ENCODE measurements at regions not wholly inside any gene's neighbourhood (a gene's known extent, or its start where the extent isn't known, plus 50 kb on each side); places are given as distances from the start of the nearest gene placed in this dataset.

DNA sequence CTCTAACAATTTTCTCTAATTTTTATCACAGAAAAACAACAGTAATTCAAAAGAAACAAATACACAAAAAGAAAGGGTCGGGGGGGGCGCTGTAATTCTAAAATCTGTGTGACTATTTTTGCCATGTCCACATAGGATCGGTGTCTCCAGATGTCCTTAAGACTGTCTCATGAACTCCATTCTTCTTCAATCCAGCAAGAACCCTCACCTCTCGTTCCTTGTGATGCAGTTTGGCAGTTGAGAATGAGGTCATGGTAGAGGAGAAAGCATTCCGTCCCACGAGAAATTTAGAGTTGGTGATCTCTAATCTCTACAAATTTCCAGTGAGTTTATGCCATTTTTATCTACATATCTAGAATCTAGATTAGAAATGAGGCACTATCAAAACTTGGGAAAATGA, 394.7 kb downstream of the TFEC start:
- TF ChIP-seq, protein P1, sequence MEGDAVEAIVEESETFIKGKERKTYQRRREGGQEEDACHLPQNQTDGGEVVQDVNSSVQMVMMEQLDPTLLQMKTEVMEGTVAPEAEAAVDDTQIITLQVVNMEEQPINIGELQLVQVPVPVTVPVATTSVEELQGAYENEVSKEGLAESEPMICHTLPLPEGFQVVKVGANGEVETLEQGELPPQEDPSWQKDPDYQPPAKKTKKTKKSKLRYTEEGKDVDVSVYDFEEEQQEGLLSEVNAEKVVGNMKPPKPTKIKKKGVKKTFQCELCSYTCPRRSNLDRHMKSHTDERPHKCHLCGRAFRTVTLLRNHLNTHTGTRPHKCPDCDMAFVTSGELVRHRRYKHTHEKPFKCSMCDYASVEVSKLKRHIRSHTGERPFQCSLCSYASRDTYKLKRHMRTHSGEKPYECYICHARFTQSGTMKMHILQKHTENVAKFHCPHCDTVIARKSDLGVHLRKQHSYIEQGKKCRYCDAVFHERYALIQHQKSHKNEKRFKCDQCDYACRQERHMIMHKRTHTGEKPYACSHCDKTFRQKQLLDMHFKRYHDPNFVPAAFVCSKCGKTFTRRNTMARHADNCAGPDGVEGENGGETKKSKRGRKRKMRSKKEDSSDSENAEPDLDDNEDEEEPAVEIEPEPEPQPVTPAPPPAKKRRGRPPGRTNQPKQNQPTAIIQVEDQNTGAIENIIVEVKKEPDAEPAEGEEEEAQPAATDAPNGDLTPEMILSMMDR (IDR thresholded peaks at IDR 0.05; ENCODE audit: extremely low read depth, insufficient read depth, missing control alignments): no peak
- DNase-seq (ENCODE audit: low spot score): no peak
- in situ Hi-C loops (cut with MboI; ENCODE audit: low pct_unique_long_range_greater_than_20kb, low sequenced_read_pairs, unreplicated experiment): no loop called here

DNA sequence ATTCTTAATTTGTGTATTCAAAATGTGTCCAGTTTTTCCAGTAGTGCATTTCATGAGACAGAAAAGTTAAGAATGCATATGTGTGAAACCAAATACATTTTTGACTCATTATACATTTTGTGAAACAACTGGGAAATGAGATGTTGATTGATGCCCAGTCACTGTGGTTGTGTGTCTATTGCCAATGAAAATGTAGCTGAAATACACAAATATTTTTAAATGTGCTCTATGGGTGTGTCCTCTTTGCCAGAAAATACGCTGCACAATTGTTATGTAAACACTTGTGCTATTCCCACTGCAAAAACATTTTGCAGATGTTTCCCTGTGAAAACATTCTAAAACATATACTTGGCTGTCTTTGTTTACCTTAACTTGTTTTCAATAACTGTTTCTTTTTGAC, 395.2 kb downstream of the TFEC start:
- TF ChIP-seq, protein P1 (IDR thresholded peaks at IDR 0.05; ENCODE audit: extremely low read depth, insufficient read depth, missing control alignments): no peak
- in situ Hi-C loops (cut with MboI; ENCODE audit: low pct_unique_long_range_greater_than_20kb, low sequenced_read_pairs, unreplicated experiment): no loop called here
- DNase-seq (ENCODE audit: low spot score): no peak

DNA sequence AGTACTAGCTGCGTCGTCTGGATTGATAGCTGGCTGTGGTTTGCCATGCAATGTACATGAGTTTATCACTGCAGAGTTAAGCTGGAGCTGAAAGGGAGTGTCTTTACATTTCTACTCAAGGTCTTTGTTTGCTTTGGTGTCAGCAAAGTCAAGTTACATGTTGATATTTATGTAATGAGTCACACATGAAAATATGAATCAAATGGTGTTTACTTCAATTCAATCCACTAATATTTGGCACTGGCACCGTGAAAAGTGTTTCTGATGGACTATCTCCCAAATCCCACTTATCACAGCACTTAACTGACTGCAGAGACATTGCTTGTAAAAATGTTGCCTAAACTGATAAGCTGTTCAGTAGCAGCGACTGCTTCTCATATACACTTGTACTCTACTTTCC, 395.9 kb downstream of the TFEC start:
- in situ Hi-C loops (cut with MboI; ENCODE audit: low pct_unique_long_range_greater_than_20kb, low sequenced_read_pairs, unreplicated experiment): no loop called here
- no peak for DNase-seq (ENCODE audit: low spot score)
- TF ChIP-seq, protein P1 (IDR thresholded peaks at IDR 0.05; ENCODE audit: extremely low read depth, insufficient read depth, missing control alignments): no peak

DNA sequence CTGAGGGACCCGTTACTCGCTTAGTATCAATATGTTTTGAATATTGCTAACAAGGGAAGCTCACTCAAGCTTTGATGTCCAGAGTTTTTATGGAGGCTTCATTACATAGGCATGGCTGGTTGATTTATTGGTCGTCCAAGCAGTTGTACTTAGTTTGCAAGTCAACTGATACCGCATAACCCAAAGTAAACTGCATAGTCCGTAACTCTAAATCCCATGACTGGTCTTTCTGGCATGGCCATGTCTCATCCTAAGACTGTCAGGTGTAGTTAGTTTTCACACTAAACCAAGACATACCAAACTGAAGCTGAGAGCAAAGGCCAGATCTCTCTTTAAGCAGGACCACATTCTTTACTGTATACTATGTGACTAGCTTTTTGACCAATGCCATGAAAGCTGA, 397.9 kb downstream of the TFEC start:
- TF ChIP-seq, protein P1 (IDR thresholded peaks at IDR 0.05; ENCODE audit: extremely low read depth, insufficient read depth, missing control alignments): no peak
- in situ Hi-C loops (cut with MboI; ENCODE audit: low pct_unique_long_range_greater_than_20kb, low sequenced_read_pairs, unreplicated experiment): no loop called here
- no peak for DNase-seq (ENCODE audit: low spot score)

DNA sequence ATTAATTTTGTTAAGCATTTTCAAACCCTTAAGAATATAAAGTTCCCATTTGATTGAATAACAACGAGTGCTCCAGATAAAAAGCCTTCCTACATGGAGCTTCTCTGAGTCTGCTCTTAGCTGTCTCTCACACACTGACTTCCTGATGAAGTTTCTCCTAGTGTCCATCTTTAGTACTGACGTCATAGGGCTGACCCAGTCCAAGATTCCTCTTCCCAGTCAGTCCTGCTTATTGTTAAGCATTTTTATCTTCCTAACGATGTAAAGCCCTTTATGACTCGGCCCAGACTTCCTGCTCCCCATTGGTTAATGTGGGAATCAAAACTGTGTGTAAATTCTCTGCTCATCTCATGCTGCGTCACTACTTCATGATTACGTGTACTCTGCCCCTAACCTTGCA, 398.8 kb downstream of the TFEC start:
- no peak for DNase-seq (ENCODE audit: low spot score)
- in situ Hi-C loops (cut with MboI; ENCODE audit: low pct_unique_long_range_greater_than_20kb, low sequenced_read_pairs, unreplicated experiment): no loop called here
- TF ChIP-seq, protein P1 (IDR thresholded peaks at IDR 0.05; ENCODE audit: extremely low read depth, insufficient read depth, missing control alignments): no peak

DNA sequence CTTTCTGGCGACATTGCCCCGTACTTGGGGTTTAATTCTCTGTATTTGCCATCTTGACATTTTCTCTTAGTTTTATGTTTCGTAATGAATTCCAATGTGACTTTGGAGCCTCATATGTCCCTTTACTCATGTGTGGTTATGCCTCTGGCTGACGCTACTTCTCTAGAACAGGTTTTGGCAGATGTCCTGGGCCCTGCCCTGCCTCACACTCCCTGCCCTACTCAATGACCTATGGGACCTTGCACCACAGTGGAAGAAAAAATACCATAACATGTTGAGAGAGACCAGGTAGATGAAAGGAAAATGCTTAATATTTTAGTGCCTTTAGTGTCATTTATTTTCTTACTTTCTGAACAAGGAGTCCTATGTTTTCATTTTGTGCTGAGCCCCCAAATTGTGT, 400.5 kb downstream of the TFEC start:
- TF ChIP-seq, protein P1 (IDR thresholded peaks at IDR 0.05; ENCODE audit: extremely low read depth, insufficient read depth, missing control alignments): no peak
- DNase-seq (ENCODE audit: low spot score): no peak
- in situ Hi-C loops (cut with MboI; ENCODE audit: low pct_unique_long_range_greater_than_20kb, low sequenced_read_pairs, unreplicated experiment): no loop called here

DNA sequence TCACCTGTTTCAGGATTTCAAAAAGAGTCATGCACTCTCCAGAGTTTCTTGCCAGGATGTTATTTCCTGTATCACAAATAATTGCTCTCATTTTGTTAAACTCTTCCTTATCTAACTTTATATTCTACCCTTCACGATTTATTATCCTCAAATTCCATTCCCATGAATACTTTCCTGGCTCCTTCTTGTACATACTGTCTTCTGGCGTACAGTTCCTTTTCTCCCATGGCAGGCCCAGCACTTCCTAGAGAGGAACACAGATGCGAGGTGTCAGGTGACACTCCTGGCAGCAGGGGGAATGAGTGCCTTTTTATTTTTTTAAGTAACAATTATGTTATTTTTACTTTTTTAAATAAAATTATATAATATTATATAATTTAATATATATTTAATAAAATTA, 411.9 kb downstream of the TFEC start:
- TF ChIP-seq, protein P1 (IDR thresholded peaks at IDR 0.05; ENCODE audit: extremely low read depth, insufficient read depth, missing control alignments): no peak
- in situ Hi-C loops (cut with MboI; ENCODE audit: low pct_unique_long_range_greater_than_20kb, low sequenced_read_pairs, unreplicated experiment): no loop called here
- no peak for DNase-seq (ENCODE audit: low spot score)

Measured in GM13977 (cell line).